ENCODE measurements at regions not wholly inside any gene's neighbourhood (a gene's known extent, or its start where the extent isn't known, plus 50 kb on each side); places are given as distances from the start of the nearest gene placed in this dataset.

GRCh38 chr7:12965767-12966166, 278.3 kb downstream of the ARL4A start:
- H3K27ac Mint-ChIP-seq, result no peak overlapping the region
- H3K27ac ChIP-seq (ENCODE audit: low read depth), result no peak overlapping the region
- no peaks in the 10 kb centered on the region for H3K27me3 Mint-ChIP-seq (ENCODE audit: insufficient read depth, low read depth, poor library complexity)
- no peak overlapping the region for H3K4me2 ChIP-seq
- no peaks in the 10 kb centered on the region for H3K9me3 Mint-ChIP-seq
- no peaks in the 10 kb centered on the region for H3F3A ChIP-seq (replicated peaks; ENCODE audit: low read depth)
- no peak overlapping the region for H3K4me3 Mint-ChIP-seq
- no peaks in the 10 kb centered on the region for H3K79me2 ChIP-seq (replicated peaks; ENCODE audit: insufficient read depth)
- TF ChIP-seq ZNF114 (CRISPR knock-in tag; IDR thresholded peaks at IDR 0.05) (no peak), POLR2AphosphoS5 (IDR thresholded peaks at IDR 0.05; ENCODE audit: low read depth) (no peak), ETS1 (IDR thresholded peaks at IDR 0.05) (no peak), STAT1 (IDR thresholded peaks at IDR 0.05; ENCODE audit: unreplicated experiment) (no peak)
- H3K4me1 Mint-ChIP-seq, result peaks cover 14% of the 10 kb centered on the region; the same call in 2 of the 3 replicates
- no peak overlapping the region for H3K4me3 ChIP-seq
- ATAC-seq (no peak), DNase-seq (ENCODE audit: low spot score) (no peak)
- no peaks in the 10 kb centered on the region for H3K27me3 ChIP-seq (ENCODE audit: insufficient read depth)
- no peaks in the 10 kb centered on the region for H4K20me1 ChIP-seq (replicated peaks; ENCODE audit: insufficient read depth)
- H3K36me3 ChIP-seq (ENCODE audit: insufficient read depth), result no peaks in the 10 kb centered on the region
- H3K36me3 Mint-ChIP-seq (ENCODE audit: low read depth), result no peaks in the 10 kb centered on the region
- no peaks in the 10 kb centered on the region for H3K9me2 ChIP-seq (ENCODE audit: insufficient read depth)
- H3K4me1 ChIP-seq (ENCODE audit: insufficient read depth), result 0 out of 2 replicates have a peak, but pooled peaks cover 3% of the 10 kb centered on the region
- H2AFZ ChIP-seq, result no peak overlapping the region

GRCh38 chr7:12967322-12967721, 279.9 kb downstream of the ARL4A start:
- H2AFZ ChIP-seq, result no peak overlapping the region
- no peak overlapping the region for H3K27ac Mint-ChIP-seq
- no peak for DNase-seq (ENCODE audit: low spot score)
- TF ChIP-seq NANOG (IDR thresholded peaks at IDR 0.05; ENCODE audit: borderline replicate concordance) (no peak), ZNF114 (CRISPR knock-in tag; IDR thresholded peaks at IDR 0.05) (no peak), ZNF331 (CRISPR knock-in tag; IDR thresholded peaks at IDR 0.05; ENCODE audit: low read depth) (no peak), EZH2 (IDR thresholded peaks at IDR 0.05; ENCODE audit: low read depth, unreplicated experiment) (no peak), STAT1 (IDR thresholded peaks at IDR 0.05; ENCODE audit: unreplicated experiment) (no peak), CTCF (conservative IDR thresholded peaks at IDR 0.05; ENCODE audit: low read depth in 2 of 2) (no peak), ZNF462 (CRISPR knock-in tag; IDR thresholded peaks at IDR 0.05) (no peak), JUNB (IDR thresholded peaks at IDR 0.05; ENCODE audit: unreplicated experiment) (no peak), POLR2AphosphoS5 (IDR thresholded peaks at IDR 0.05; ENCODE audit: low read depth) (no peak), CREB1 (CRISPR knock-in tag; IDR thresholded peaks at IDR 0.05; ENCODE audit: low read depth) (no peak), EZH2phosphoT487 (IDR thresholded peaks at IDR 0.05; ENCODE audit: unreplicated experiment) (no peak)

More at GRCh38 chr7:12967322-12967721, 279.9 kb downstream of the ARL4A start:
- no peaks in the 10 kb centered on the region for H3K27me3 Mint-ChIP-seq (ENCODE audit: insufficient read depth, low read depth, poor library complexity)
- Histone ChIP-seq H3K27ac (ENCODE audit: low read depth) (no peak overlapping the region), H3F3A (replicated peaks; ENCODE audit: low read depth) (no peaks in the 10 kb centered on the region), H3K4me1 (ENCODE audit: insufficient read depth) (0 out of 2 replicates have a peak, but pooled peaks cover 3% of the 10 kb centered on the region), H3K4me3 (no peak overlapping the region), H3K36me3 (ENCODE audit: insufficient read depth) (no peaks in the 10 kb centered on the region), H3K9me2 (ENCODE audit: insufficient read depth) (no peaks in the 10 kb centered on the region), H4K20me1 (replicated peaks; ENCODE audit: insufficient read depth) (no peaks in the 10 kb centered on the region), H3K27me3 (ENCODE audit: insufficient read depth) (no peaks in the 10 kb centered on the region), H3K4me2 (no peak overlapping the region), H3K79me2 (replicated peaks; ENCODE audit: insufficient read depth) (no peaks in the 10 kb centered on the region)
- no peaks in the 10 kb centered on the region for H3K9me3 Mint-ChIP-seq
- no peak for ATAC-seq
- H3K4me1 Mint-ChIP-seq, result peaks cover 14% of the 10 kb centered on the region; the same call in 2 of the 3 replicates
- H3K36me3 Mint-ChIP-seq (ENCODE audit: low read depth), result no peaks in the 10 kb centered on the region
- no peak overlapping the region for H3K4me3 Mint-ChIP-seq

All from GM23338 (cell line).